GM18858 (cell line): ENCODE measurements at regions not wholly inside any gene's neighbourhood (a gene's known extent, or its start where the extent isn't known, plus 50 kb on each side); places are given as distances from the start of the nearest gene placed in this dataset.

Source experiments
- ATAC-seq: cut with Tn5 transposase; IDR thresholded peaks from one replicate; pipeline ENCODE4 v1.9.1; 2021; ENCODE audit not compliant: unreplicated experiment

DNA sequence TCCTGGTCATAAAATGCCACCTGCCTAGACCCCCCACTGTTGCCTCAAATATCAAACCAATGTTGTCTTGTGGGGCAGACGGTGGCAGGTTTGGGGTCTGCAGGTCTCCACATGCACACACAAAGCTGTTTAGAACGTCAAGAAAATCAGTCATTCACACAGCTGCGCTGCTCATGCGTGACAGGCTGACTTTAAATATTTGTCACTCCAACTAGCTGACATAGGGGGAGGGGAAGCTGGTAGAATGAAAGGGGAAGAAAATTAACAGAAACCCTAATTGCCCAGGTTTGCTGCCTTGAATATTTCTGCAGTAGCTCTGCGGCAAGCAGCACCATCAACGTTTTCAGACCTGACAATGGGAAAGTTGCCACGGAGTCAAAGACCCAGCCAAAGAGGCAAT lies 201.8 kb downstream of the ABHD5 start:
- no peak for ATAC-seq

DNA sequence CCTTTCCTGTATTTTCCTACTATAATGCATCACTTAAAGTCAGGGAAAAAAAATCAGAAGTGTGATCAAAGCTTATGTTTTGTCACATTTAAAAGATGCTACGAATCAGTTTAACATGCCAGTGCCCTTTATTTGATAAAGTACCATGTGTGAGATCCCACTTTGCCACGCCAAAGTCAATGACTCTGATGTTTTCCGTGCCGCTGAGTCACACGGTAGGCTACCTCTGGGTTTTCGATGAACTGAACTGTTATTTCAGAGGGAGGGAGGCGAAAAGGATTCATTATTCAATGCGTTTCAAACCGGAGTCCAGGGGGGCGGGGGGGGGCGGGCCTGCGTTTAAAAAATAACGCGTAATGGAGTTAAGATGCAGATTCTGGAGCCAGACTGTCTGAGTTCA lies 203.0 kb downstream of the ABHD5 start:
- ATAC-seq, result no peak

DNA sequence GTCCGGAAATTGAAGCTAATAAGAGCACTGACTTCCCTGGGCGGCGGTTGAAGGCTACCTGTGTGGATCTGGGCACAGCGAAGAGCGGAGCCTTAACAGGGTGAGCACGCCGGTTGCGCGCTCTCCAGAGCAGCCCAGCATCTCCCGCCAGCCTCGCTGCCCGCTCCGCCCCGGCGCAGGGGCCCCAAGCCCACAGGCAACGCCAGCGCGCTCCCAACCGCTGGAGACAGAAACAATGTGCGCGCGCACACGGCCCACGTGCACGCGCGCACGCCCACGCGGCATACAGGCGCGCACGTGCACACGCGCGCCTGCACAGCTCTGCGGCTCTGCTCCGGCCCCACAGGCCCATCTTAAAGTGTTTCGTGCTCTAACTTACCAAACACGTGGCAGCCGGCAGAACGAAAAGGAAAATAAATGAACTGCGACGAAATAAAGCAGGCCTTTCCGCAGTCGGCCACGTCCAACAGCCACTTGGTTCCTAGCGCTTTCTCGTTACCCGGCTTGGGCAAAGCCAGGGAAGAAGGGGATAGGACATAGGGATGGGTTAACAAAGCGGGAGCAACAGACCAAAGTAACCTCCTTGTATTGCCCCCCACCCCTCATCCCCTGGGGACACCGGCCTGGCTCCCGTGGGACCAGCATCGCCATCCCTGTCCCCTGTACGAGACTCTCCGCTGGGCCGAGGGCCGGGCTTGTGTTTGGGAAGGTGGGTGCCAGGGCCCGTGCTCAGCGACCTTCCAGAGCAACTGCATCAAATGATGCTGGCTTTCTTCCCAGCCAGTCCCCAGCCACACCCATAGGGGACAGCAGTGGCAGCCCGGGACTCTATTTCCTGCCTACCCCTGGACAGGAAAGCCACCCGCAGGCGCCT lies 203.7 kb downstream of the ABHD5 start:
- ATAC-seq, result no peak

DNA sequence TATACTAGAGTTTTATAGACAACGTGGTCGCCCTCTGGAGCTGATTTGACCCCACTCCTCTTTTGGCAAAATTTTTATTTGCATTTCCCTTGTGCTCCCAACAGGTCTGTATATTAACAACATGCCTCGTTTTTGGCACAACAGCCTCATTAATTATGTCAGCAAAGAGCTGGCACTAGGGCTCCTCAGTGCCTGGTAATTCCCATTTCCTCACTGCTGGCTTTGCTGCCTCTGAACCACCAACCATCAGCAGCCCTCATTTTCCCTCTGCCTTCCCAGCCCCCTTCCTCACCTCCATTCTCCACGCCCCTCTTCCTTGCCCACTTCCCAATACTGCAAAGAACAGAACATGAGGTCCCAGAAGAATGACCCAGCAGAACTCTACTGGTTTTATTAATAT lies 204.8 kb downstream of the ABHD5 start:
- ATAC-seq, result no peak

DNA sequence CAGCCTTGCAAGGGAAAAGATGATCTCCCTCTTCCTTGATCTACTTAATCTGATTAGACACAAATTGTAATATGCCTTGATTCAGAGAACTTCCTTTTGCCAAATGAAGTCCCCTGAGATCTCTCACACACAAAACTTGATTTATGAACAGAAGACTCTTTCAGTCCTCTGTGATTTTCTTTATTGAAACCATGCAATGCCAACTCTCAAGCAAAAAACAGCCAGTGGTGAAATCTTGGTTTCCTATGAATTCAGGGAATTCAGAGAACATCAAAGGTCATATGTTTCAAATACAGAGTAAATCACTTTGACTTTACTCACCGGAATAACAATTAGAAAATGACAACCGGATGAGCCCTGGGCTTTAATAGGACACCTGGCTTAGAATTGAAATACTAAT lies 211.7 kb downstream of the ABHD5 start:
- ATAC-seq, result no peak

DNA sequence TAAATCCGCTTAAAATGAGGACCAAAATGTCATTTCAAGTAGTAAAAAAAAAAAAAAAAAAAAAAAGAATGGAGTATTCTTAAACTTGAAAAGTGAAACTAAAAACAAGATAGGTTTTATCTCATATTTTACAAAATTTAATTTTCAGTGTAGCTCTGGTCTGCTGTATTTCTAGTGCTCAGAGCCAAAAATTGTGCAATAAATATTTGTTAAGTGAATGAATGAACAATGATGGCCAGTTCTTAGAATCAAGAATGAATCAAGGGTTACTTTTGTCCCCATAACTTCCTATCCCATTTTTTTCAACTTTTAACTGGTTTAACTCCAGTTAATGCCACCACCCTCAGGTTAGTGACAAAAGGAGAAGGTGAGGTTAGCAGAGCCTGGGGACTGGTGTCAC lies 214.4 kb downstream of the ABHD5 start:
- no peak for ATAC-seq

DNA sequence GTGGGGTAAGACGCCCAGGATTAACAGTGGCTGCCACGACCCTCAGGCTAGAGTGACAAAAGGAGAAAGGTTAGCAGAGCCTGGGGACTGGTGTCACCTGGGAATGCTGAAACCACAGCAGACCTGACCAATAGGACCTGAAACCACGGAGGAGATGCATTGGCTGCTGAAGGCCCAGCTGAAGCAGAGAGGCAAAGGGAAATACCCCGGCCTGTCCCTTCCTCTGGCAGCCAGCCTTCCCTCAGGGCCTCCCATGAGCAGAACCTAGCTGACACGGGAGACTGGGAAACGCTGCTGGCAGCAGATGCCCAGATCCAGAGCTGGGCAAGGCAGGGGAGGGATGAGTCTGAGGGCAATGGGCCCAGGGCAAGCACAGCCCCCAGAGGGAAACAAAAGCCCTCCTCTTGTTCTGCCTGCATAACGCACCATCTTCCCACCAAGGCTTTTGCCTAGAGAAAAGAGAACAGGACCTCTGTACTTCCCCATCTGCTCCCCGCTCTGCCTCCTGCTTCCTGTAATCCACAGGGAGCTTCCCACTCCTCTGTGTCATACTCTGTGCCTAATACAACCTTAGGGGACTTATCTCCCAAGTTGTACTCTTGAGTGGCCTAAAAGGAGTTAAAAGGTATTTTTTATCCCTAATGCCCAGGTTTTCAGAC lies 216.2 kb downstream of the ABHD5 start:
- peak; percentile 17 for ATAC-seq

DNA sequence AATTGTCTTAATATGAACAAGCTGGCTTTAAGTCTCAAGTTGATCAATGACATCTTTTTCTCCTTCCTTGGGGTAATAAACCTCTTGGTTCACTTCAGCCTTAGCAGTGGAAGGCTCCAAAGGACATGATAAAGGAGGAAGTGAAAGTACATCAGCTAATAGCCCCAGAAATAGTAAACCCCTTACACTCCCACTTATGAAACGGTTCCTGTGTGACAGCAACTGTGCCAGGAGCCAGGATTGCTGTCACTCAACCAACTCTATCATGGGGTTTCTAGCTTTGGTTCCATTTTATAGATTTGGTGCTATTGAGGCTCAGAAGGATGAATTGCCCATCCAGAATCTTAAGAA lies 216.7 kb downstream of the ABHD5 start:
- peak; percentile 95 for ATAC-seq

DNA sequence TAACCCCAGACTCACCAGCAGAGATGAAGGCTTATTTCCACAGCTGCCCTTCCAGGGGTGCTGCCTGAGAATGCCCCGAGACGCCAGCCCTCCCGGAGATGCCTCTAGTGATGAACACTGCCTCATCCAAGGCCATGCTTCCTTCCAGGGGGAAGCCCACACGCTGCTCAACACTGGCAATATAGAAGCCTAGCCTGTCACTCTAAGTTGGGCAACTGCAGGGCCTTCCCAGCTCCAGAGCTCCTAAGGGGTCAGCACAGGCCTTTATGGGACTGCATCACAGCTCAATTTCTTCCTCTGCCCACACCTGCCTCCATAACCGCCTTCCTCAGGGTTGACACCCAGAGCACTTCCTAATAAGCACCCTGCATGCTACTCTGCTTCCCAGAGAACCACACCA lies 217.7 kb downstream of the ABHD5 start:
- ATAC-seq, result no peak

DNA sequence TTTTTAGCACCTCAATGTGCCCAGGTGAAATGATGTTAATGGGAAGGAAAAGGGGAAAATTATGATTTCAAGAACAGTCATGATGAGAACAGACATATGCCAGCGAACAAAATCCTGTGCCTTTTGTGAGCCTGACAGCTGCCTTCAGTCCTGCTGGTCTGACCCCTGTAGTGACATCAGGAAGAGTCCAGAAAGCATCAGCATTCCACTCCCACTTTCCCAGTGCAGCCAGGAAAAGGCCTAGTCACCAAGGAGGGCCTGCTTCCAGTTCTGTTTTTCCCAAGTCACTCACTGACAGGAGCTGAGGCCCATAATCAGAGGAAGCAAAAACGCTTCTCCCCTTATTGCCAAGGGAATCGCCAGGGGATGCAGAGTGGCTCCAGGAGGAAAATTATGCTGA lies 218.4 kb downstream of the ABHD5 start:
- no peak for ATAC-seq

DNA sequence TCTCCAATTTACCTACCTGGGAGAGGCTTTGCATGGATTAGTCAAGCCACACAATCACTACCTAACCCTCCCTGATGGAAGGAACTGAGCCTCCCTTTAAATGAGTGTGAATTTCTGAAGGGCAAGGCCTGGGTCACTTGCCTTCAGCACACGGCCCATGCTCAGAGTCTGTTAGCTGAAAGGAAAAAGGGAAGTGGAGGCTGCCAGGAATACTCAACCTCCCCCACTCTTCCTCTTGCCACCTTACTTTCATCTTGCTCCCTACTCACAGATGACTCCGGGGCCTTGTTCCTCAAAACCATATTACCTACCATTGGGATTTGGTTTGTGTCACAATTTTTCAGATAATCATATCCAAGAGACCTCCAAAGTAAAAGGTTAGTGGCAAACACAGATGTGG lies 220.0 kb downstream of the ABHD5 start:
- ATAC-seq, result no peak

DNA sequence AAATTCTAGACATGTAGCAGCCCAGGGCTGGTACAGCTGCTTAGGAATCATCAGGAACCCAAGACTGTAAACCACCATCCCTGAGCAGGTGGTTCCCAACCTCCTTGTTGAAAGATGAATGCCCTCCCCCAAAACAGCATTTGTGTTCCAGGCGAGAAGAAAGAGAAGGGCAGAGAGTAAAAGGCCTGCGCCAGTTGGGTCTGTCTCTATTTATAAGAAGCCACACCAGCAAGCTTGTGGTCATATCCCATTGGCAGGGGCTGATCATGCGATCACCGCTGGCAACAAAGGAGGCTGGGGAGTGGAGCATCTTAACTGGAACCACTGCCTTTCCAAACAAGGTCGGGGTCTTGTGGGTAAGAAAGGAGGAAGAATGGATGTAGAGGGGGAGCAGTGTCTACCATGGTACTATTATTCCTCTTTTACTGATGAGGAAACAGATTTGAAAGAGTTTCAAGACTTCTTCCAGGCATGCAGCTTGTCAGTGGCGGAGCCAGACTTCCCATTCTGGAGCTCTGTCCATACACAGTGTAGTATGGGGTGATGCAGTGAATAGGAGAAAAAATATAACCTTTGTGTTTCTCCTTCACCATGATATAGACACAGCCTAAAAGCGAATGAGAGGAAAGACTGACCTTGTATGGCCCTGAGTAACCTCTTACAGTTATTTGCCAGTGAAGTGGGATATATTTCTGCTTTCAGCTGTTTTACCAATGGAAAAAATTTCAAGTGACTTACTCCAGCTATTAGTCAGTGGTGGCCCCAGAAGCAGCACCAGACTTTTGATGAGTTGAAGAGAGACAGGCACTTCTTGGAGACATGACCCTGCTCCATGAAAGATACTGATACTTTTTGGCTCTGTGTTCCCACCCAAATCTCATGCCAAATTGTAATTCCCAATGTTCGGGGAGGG lies 222.6 kb downstream of the ABHD5 start:
- ATAC-seq, result no peak

DNA sequence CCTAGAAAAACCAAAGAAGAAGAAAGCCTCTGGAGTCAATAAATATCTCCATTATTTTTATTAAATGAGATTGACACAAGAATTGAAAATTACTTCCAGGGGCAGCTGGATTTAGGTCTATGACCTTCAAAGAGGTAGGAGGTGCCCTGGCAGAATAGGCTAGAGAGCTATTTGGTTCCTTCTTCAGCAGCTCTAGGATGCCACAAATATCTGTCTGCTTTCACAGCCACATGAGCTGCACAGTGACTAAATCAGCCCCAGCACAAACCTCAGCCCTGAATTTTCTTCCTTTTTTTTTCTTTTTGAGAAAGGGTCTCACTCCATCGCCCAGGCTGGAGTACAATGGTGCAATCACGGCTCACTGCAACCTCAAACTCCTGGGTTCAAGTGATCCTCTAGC lies 223.5 kb downstream of the ABHD5 start:
- no peak for ATAC-seq

DNA sequence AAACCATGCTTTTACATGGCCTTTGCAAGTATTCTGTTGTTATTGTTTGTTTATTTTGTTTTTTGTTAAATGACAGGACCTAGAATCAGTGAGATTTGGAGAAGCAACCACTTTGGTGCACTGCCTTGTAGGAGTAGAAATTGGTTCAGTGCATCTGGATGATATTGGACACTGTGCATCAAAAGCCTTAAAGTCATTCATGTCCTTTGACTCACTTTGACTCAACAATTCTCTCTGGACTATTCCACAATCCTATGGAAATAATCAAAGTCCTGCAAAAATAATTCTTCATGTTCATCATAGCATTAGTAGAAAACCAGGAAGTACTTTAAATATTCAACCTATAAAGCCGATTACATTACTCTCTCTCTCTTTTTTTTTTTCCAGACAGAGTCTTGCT lies 224.8 kb downstream of the ABHD5 start:
- ATAC-seq, result no peak

DNA sequence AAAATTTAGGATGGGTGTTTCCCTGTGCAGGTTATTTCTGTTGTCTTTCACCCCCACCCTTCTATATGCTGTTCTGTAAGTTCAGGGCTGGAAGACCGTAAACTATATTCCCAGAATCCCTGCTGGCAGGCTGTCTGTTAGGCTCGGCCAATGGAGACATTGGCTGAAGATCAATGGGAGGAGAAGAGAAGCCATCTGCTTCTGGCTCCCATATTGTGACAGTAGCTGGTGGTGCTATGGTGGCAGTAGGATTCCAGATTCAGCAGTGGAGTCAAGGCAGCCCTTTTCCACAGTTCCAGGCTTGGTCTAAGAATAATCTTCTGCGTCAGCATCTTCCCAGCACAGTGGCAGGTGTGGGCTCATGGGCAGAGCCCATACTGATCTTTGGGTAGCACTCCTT lies 226.6 kb downstream of the ABHD5 start:
- ATAC-seq, result no peak

DNA sequence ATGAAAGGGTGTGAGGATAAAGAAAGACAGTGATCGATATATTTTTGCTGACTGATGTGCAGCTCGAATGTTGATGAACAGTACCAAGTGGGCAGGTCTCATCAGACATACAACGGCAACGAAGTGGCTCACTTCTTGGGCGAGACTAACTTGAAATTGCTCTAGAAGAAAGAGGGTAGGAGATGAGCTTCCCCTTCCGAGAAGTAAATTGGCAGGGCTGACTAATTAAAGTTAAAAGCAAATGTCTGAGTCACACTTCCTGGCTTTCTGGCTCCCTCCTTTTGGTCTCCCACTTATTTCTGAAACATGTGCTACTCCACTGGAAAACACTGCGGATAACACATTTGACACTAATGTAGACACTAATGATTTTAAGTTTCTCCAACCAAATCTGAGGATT lies 228.3 kb downstream of the ABHD5 start:
- no peak for ATAC-seq

DNA sequence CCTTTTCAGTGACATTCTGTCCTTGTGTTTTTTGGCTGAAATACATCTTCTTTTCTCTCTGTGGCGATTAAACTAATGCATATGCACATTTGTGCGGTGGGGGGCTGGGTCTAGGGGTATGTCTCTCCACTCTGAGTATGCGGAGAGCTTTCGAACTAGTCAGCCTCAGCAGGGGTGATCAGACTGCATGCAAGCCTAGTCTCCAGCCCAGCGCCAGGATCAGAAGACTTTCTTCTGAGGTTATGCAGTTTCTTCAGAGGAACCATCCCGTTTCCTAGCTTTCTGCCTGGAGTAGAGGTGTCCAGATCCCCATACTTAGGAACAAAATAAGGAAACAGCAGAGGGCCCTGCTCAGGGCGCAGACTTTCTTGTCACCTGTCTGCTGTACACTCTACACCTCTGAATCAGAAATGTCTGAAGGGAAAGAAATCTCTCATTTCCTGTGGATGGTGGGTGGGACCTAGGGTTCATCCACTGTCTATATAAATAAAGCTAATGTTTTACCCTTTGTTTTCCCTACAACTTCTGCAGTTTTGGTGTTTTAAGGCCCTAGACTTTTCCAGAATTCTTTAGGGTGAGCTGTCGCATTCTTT lies 230.4 kb downstream of the ABHD5 start:
- no peak for ATAC-seq

DNA sequence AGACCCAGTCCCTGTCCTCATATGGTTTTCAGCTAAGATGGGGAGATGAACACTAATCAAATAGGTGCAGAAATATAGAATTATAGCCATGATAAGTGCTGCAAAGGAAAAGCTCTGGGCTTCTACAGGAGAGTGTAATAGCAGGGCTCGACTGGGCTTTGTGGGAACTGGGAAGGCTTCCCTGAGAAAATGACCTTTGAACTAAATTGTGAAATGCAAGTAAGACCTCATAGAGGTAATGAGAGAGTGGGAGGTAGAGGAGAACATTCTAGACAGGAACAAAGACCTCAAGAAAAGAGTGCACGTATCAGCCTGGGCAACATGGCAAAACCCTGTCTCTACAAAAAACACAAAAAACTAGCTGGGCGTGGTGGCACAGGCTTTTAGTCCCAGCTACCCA lies 231.6 kb downstream of the ABHD5 start:
- no peak for ATAC-seq

DNA sequence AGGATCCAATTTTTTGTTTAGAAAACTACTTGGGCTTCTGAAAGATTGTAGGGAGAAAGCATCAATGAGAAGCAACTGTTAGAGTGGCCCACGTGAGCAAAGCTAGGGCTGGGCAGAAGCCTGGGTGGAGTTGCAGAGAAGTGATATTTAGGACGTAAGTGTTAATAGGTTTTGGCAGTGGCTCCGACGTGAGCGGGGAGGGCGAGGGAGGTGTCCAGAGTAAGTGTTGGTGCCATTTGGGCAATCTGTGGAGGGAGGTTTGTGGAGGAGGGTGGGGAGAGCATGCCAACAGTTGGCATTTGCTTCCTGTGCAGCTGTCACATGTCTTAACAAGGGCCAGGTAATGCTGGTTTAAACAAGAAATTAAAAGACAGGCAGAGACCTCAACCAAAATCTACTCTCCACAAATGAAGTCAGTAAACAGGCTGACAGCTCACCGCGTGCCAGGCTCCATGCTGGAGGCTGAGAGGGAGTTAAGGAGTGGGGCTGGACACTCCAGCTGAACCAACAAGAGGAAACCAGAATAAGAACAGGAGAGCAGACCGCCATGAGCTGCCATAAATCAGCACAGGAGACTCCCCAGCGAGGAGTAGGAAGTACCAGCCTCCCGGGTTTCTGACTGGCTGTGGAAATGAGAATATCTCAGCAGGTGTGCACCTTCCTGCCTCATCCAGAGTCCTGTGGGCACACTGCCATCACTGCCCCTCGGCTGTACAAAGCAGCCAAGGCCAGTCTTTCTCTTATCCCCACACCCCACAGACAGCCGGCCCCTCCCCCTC lies 232.6 kb downstream of the ABHD5 start:
- ATAC-seq, result no peak

DNA sequence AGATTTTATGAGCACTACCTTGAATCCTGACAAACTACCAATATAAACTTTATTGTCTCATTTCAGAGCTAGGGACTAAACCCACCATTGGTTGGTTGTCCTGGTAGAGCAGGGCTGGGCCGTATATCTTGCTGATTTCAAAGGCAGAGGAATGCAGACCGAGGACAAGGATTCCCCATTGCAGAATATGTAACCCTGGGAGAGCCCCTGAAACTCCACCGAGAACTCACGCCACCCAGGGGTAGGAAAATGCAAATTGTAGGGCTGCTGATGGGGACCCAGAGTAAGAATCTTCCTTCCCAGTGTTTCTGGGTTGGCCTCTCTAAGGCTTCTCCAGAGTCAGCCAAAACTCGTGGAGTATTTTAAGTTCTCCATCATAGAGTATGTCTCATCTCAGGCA lies 235.3 kb downstream of the ABHD5 start:
- no peak for ATAC-seq

DNA sequence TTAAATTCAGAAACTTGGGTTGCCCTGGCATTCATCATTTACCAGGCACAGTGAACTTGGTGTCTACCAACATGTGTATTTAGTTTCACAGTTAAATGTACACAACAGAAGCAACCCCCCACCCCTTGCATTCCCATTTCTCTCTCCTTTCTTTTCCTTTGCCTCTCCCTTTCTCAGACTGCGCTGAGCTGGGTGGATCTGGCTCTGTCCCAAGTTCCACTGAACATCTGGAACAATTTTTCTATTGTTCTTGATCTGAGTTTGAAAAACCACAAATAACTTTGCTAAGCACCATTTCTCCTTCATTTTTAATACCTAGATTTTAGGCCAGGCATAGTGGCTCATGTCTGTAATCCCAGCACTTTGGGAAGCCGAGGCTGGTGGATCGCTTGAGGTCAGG lies 242.2 kb downstream of the ABHD5 start:
- no peak for ATAC-seq
